ENCODE measurements at regions not wholly inside any gene's neighbourhood (a gene's known extent, or its start where the extent isn't known, plus 50 kb on each side); places are given as distances from the start of the nearest gene placed in this dataset.

DNA sequence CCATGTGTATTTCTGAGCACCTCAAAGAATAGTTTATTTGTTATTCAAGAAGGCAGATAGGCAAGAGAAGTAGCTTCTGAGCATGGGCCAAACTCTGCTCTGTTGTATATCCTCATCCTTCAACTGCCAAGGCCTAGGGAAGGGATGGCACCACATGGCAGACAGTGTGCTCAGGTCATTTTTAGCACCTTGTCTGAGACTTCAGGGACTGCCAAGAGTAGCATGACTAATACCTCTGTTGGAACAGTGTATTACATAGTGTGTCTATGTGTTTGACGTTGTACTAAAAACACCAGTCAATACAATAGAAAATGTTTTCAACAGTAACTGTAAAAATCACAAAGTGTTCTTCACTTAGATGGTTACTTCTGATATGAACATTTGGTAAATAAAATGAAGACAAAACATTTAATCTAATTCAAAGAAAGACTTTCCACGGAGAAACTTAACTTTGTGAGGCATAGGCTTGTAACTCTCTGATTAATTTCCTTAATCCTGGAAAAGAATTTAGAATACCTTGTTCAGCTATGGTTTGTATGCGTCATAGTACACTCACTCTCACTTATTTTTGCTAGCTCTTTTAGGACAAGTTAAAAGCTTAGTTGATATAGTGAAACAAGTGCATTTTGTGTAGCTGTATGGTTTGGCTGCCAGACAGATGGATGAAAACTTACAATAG, 318.4 kb upstream of the RIOK2 start:
- TF ChIP-seq, protein P1, sequence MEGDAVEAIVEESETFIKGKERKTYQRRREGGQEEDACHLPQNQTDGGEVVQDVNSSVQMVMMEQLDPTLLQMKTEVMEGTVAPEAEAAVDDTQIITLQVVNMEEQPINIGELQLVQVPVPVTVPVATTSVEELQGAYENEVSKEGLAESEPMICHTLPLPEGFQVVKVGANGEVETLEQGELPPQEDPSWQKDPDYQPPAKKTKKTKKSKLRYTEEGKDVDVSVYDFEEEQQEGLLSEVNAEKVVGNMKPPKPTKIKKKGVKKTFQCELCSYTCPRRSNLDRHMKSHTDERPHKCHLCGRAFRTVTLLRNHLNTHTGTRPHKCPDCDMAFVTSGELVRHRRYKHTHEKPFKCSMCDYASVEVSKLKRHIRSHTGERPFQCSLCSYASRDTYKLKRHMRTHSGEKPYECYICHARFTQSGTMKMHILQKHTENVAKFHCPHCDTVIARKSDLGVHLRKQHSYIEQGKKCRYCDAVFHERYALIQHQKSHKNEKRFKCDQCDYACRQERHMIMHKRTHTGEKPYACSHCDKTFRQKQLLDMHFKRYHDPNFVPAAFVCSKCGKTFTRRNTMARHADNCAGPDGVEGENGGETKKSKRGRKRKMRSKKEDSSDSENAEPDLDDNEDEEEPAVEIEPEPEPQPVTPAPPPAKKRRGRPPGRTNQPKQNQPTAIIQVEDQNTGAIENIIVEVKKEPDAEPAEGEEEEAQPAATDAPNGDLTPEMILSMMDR (IDR thresholded peaks at IDR 0.05; ENCODE audit: insufficient read depth, low read length): no peak
- TF ChIP-seq GABPA (IDR thresholded peaks at IDR 0.05; ENCODE audit: low read depth) (no peak), SPI1 (IDR thresholded peaks at IDR 0.05; ENCODE audit: borderline replicate concordance, low read depth) (no peak)
